GM23338 (cell line): ENCODE measurements at regions not wholly inside any gene's neighbourhood (a gene's known extent, or its start where the extent isn't known, plus 50 kb on each side); places are given as distances from the start of the nearest gene placed in this dataset.

Source experiments
- ATAC-seq: fragments of 200-7000 bp; cut with Tn5 transposase; 3 replicates; pipeline ENCODE4 v1.9.1; 2020
- DNase-seq: peaks from one replicate; pipeline ENCODE4 v3.0.0-alpha.2; 2015; ENCODE audit warnings: low spot score
- H2AFZ ChIP-seq: fragments of 200-600 bp; sonication (generic); 2 replicates; pipeline ENCODE4 v1.8.0; 2016; ENCODE audit warnings: antibody characterized with exemption, mild to moderate bottlenecking, moderate library complexity
- H3F3A ChIP-seq: fragments of 200-600 bp; sonication (generic); replicated peaks from 2 replicates; pipeline ENCODE4 v1.8.0; 2017; ENCODE audit warnings: antibody characterized with exemption, mixed run types, low read depth
- H3K27ac ChIP-seq: fragments of 200-600 bp; sonication (generic); 2 replicates; pipeline ENCODE4 v1.6.1; 2016; ENCODE audit warnings: low read depth
- H3K27me3 ChIP-seq: fragments of 200-600 bp; sonication (generic); 2 replicates; pipeline ENCODE4 v1.8.0; 2016; ENCODE audit warnings: mild to moderate bottlenecking, mixed run types, moderate library complexity; ENCODE audit not compliant: insufficient read depth
- H3K36me3 ChIP-seq: fragments of 200-600 bp; sonication (generic); 2 replicates; pipeline ENCODE4 v1.8.0; 2016; ENCODE audit warnings: mild to moderate bottlenecking; ENCODE audit not compliant: insufficient read depth
- H3K4me1 ChIP-seq: fragments of 200-600 bp; sonication (generic); 2 replicates; pipeline ENCODE4 v1.8.0; 2016; ENCODE audit warnings: mild to moderate bottlenecking, moderate library complexity; ENCODE audit not compliant: insufficient read depth
- H3K4me2 ChIP-seq: fragments of 200-600 bp; sonication (generic); 2 replicates; pipeline ENCODE4 v1.7.1; 2017; ENCODE audit warnings: mixed run types
- H3K4me3 ChIP-seq: fragments of 200-600 bp; sonication (generic); 2 replicates; pipeline ENCODE4 v1.6.1; 2016; ENCODE audit warnings: mixed run types
- H3K79me2 ChIP-seq: fragments of 200-600 bp; sonication (generic); replicated peaks from 2 replicates; pipeline ENCODE4 v1.8.0; 2017; ENCODE audit warnings: mild to moderate bottlenecking; ENCODE audit not compliant: insufficient read depth
- H3K9me2 ChIP-seq: fragments of 200-600 bp; sonication (generic); 2 replicates; pipeline ENCODE4 v1.8.0; 2017; ENCODE audit not compliant: insufficient read depth
- H4K20me1 ChIP-seq: fragments of 200-600 bp; sonication (generic); replicated peaks from 2 replicates; pipeline ENCODE4 v1.8.0; 2017; ENCODE audit warnings: mild to moderate bottlenecking; ENCODE audit not compliant: insufficient read depth
- H3K27ac Mint-ChIP-seq: 2 replicates; pipeline ENCODE4 v1.8.0; 2020; ENCODE audit warnings: inconsistent platforms, mild to moderate bottlenecking, moderate library complexity, mixed read lengths
- H3K27me3 Mint-ChIP-seq: 3 replicates; pipeline ENCODE4 v1.8.0; 2022; ENCODE audit warnings: low read depth, mild to moderate bottlenecking, moderate library complexity, mixed read lengths, inconsistent platforms; ENCODE audit not compliant: insufficient read depth, poor library complexity
- H3K36me3 Mint-ChIP-seq: 3 replicates; pipeline ENCODE4 v1.8.0; 2021; ENCODE audit warnings: low read depth, mild to moderate bottlenecking, inconsistent platforms, moderate library complexity, mixed read lengths
- H3K4me1 Mint-ChIP-seq: 3 replicates; pipeline ENCODE4 v1.8.0; 2020; ENCODE audit warnings: mild to moderate bottlenecking, inconsistent platforms, mixed read lengths
- H3K4me3 Mint-ChIP-seq: 3 replicates; pipeline ENCODE4 v1.8.0; 2021; ENCODE audit warnings: moderate library complexity, mild to moderate bottlenecking, inconsistent platforms, mixed read lengths
- H3K9me3 Mint-ChIP-seq: 3 replicates; pipeline ENCODE4 v1.8.0; 2020; ENCODE audit warnings: moderate library complexity, mild to moderate bottlenecking, inconsistent platforms, mixed read lengths
- CREB1 ChIP-seq: fragments of 250-450 bp; sonication (Bioruptor Pico); IDR thresholded peaks from 2 replicates; pipeline ENCODE4 v1.5.0; 2020; ENCODE audit warnings: low read depth, mild to moderate bottlenecking, moderate library complexity
- CTCF ChIP-seq, 2 experiments: fragments of 200-600 bp in 1 of 2; sonication (generic) in 1 of 2; conservative IDR thresholded peaks; 2 replicates each; pipeline versions ENCODE4 v1.5.1 to v1.6.1; 2016 to 2017; ENCODE audit warnings: antibody characterized with exemption in 2 of 2, low read depth in 2 of 2, mild to moderate bottlenecking in 2 of 2, moderate library complexity in 1 of 2
- ETS1 ChIP-seq: IDR thresholded peaks from 2 replicates; pipeline ENCODE4 v1.6.1; 2016; ENCODE audit warnings: antibody characterized with exemption
- EZH2 ChIP-seq: fragments of 200-600 bp; sonication (generic); IDR thresholded peaks from one replicate; pipeline ENCODE4 v1.8.0; 2017; ENCODE audit warnings: antibody characterized with exemption, mild to moderate bottlenecking, low read depth; ENCODE audit not compliant: unreplicated experiment
- EZH2phosphoT487 ChIP-seq: fragments of 200-600 bp; sonication (generic); IDR thresholded peaks from one replicate; pipeline ENCODE4 v1.8.1; 2018; ENCODE audit warnings: antibody characterized with exemption; ENCODE audit not compliant: unreplicated experiment
- JUNB ChIP-seq: IDR thresholded peaks from one replicate; pipeline ENCODE4 v1.6.1; 2016; ENCODE audit warnings: antibody characterized with exemption; ENCODE audit not compliant: unreplicated experiment
- NANOG ChIP-seq: IDR thresholded peaks from 2 replicates; pipeline ENCODE4 v1.6.1; 2016; ENCODE audit warnings: antibody characterized with exemption, borderline replicate concordance
- POLR2AphosphoS5 ChIP-seq: IDR thresholded peaks from 2 replicates; pipeline ENCODE4 v1.6.1; 2016; ENCODE audit warnings: antibody characterized with exemption, low read depth
- REST ChIP-seq: IDR thresholded peaks from one replicate; pipeline ENCODE4 v1.6.1; 2018; ENCODE audit warnings: antibody characterized with exemption; ENCODE audit not compliant: unreplicated experiment
- STAT1 ChIP-seq: IDR thresholded peaks from one replicate; pipeline ENCODE4 v1.6.1; 2016; ENCODE audit warnings: antibody characterized with exemption; ENCODE audit not compliant: unreplicated experiment
- ZNF114 ChIP-seq: fragments of 250-450 bp; sonication (Bioruptor Pico); IDR thresholded peaks from 2 replicates; pipeline ENCODE4 v1.5.0; 2020; ENCODE audit warnings: mild to moderate bottlenecking, moderate library complexity
- ZNF331 ChIP-seq: fragments of 250-450 bp; sonication (Bioruptor Pico); IDR thresholded peaks from 2 replicates; pipeline ENCODE4 v1.5.0; 2020; ENCODE audit warnings: low read depth, mild to moderate bottlenecking, moderate library complexity
- ZNF462 ChIP-seq: fragments of 250-450 bp; sonication (Bioruptor Pico); IDR thresholded peaks from 2 replicates; pipeline ENCODE4 v1.5.0; 2020; ENCODE audit warnings: mild to moderate bottlenecking, moderate library complexity

- Histone ChIP-seq H3K4me1 (no peaks in the 10 kb centered on the region), H3K79me2 (no peaks in the 10 kb centered on the region), H4K20me1 (no peaks in the 10 kb centered on the region), H3K36me3 (no peaks in the 10 kb centered on the region), H3K9me2 (peaks cover 10% of the 10 kb centered on the region), H3K27me3 (no peaks in the 10 kb centered on the region), H3K4me2 (no peak overlapping the region), H3K27ac (no peak overlapping the region), H2AFZ (no peak overlapping the region), H3F3A (no peaks in the 10 kb centered on the region), H3K4me3 (no peak overlapping the region)
- H3K27ac Mint-ChIP-seq: no peak overlapping the region
- H3K9me3 Mint-ChIP-seq: no peaks in the 10 kb centered on the region
- H3K27me3 Mint-ChIP-seq: no peaks in the 10 kb centered on the region
- no peak for ATAC-seq
- peaks cover 7% of the 10 kb centered on the region for H3K4me1 Mint-ChIP-seq
- no peak for TF ChIP-seq ETS1
- TF ChIP-seq ZNF114 (CRISPR knock-in tag): no peak
- no peak for TF ChIP-seq STAT1
- TF ChIP-seq POLR2AphosphoS5: no peak
- TF ChIP-seq EZH2: no peak
- TF ChIP-seq REST: no peak
- TF ChIP-seq CTCF (conservative IDR thresholded peaks at IDR 0.05; ENCODE audit: low read depth in 2 of 2): no peak
- no peak for TF ChIP-seq ZNF331 (CRISPR knock-in tag)
- no peak for TF ChIP-seq ZNF462 (CRISPR knock-in tag)
- no peak for TF ChIP-seq CREB1
- no peak for TF ChIP-seq EZH2phosphoT487
- no peak for TF ChIP-seq NANOG
- TF ChIP-seq JUNB: no peak
- no peak overlapping the region for H3K4me3 Mint-ChIP-seq
- H3K36me3 Mint-ChIP-seq: no peaks in the 10 kb centered on the region
- DNase-seq: no peak
These were observed 361.9 kb upstream of the FAR2 start for GRCh38 chr12:28787151-28787550.
